ENCODE measurements at regions not wholly inside any gene's neighbourhood (a gene's known extent, or its start where the extent isn't known, plus 50 kb on each side); places are given as distances from the start of the nearest gene placed in this dataset.

- Histone ChIP-seq H3K9me2 (replicated peaks; ENCODE audit: insufficient read depth, low read length) (no peaks in the 10 kb centered on the region), H3K4me3 (ENCODE audit: insufficient read depth, low read length, poor library complexity, severe bottlenecking) (no peak overlapping the region), H3K27me3 (ENCODE audit: low read length) (no peaks in the 10 kb centered on the region), H3K79me2 (ENCODE audit: insufficient read depth, low read length) (no peaks in the 10 kb centered on the region), H3K4me2 (ENCODE audit: low read depth, low read length, poor library complexity, severe bottlenecking) (no peak overlapping the region), H3K27ac (ENCODE audit: low read depth, low read length) (no peak overlapping the region), H3F3A (ENCODE audit: insufficient read depth) (no peaks in the 10 kb centered on the region), H2AFZ (ENCODE audit: low read depth, low read length, severe bottlenecking) (no peak overlapping the region), H3K9me3 (ENCODE audit: insufficient read depth, low read length) (no peaks in the 10 kb centered on the region), H4K20me1 (ENCODE audit: low read depth, low read length) (no peaks in the 10 kb centered on the region), H3K9ac (ENCODE audit: low read length) (no peak overlapping the region), H3K36me3 (ENCODE audit: low read length) (no peaks in the 10 kb centered on the region)
- TF ChIP-seq EZH2phosphoT487 (conservative IDR thresholded peaks at IDR 0.05; ENCODE audit: low read length) (no peak), CTCF (IDR thresholded peaks at IDR 0.05; ENCODE audit: insufficient read depth, low read length, poor library complexity, severe bottlenecking) (no peak)
Measured at GRCh38 chr20:21796059-21796458, 90.6 kb downstream of the PAX1 start.

GRCh38 chr20:21788082-21788481 lies 82.6 kb downstream of the PAX1 start:
- H4K20me1 ChIP-seq (ENCODE audit: low read depth, low read length) = no peaks in the 10 kb centered on the region
- H3K36me3 ChIP-seq (ENCODE audit: low read length) = no peaks in the 10 kb centered on the region
- no peak overlapping the region for H2AFZ ChIP-seq (ENCODE audit: low read depth, low read length, severe bottlenecking)
- no peak overlapping the region for H3K27ac ChIP-seq (ENCODE audit: low read depth, low read length)
- no peaks in the 10 kb centered on the region for H3K79me2 ChIP-seq (ENCODE audit: insufficient read depth, low read length)
- no peaks in the 10 kb centered on the region for H3K27me3 ChIP-seq (ENCODE audit: low read length)
- no peaks in the 10 kb centered on the region for H3K9me2 ChIP-seq (replicated peaks; ENCODE audit: insufficient read depth, low read length)
- TF ChIP-seq EZH2phosphoT487 (conservative IDR thresholded peaks at IDR 0.05; ENCODE audit: low read length) (no peak), CTCF (IDR thresholded peaks at IDR 0.05; ENCODE audit: insufficient read depth, low read length, poor library complexity, severe bottlenecking) (no peak)
- H3F3A ChIP-seq (ENCODE audit: insufficient read depth) = no peaks in the 10 kb centered on the region
- H3K4me2 ChIP-seq (ENCODE audit: low read depth, low read length, poor library complexity, severe bottlenecking) = no peak overlapping the region
- H3K9me3 ChIP-seq (ENCODE audit: insufficient read depth, low read length) = no peaks in the 10 kb centered on the region
- H3K9ac ChIP-seq (ENCODE audit: low read length) = no peak overlapping the region
- no peak overlapping the region for H3K4me3 ChIP-seq (ENCODE audit: insufficient read depth, low read length, poor library complexity, severe bottlenecking)

- H3K9ac ChIP-seq (ENCODE audit: low read length) = no peak overlapping the region
- H3K36me3 ChIP-seq (ENCODE audit: low read length) = no peaks in the 10 kb centered on the region
- H3F3A ChIP-seq (ENCODE audit: insufficient read depth) = no peaks in the 10 kb centered on the region
- H3K4me3 ChIP-seq (ENCODE audit: insufficient read depth, low read length, poor library complexity, severe bottlenecking) = no peak overlapping the region
- H4K20me1 ChIP-seq (ENCODE audit: low read depth, low read length) = no peaks in the 10 kb centered on the region
- no peak overlapping the region for H2AFZ ChIP-seq (ENCODE audit: low read depth, low read length, severe bottlenecking)
- no peaks in the 10 kb centered on the region for H3K9me2 ChIP-seq (replicated peaks; ENCODE audit: insufficient read depth, low read length)
- H3K9me3 ChIP-seq (ENCODE audit: insufficient read depth, low read length) = no peaks in the 10 kb centered on the region
- no peak overlapping the region for H3K27ac ChIP-seq (ENCODE audit: low read depth, low read length)
- H3K27me3 ChIP-seq (ENCODE audit: low read length) = no peaks in the 10 kb centered on the region
- TF ChIP-seq CTCF (IDR thresholded peaks at IDR 0.05; ENCODE audit: insufficient read depth, low read length, poor library complexity, severe bottlenecking) (no peak), EZH2phosphoT487 (conservative IDR thresholded peaks at IDR 0.05; ENCODE audit: low read length) (no peak)
- no peaks in the 10 kb centered on the region for H3K79me2 ChIP-seq (ENCODE audit: insufficient read depth, low read length)
- H3K4me2 ChIP-seq (ENCODE audit: low read depth, low read length, poor library complexity, severe bottlenecking) = no peak overlapping the region
Measured at GRCh38 chr20:21781446-21782075, 76.1 kb downstream of the PAX1 start.
